GM21367 (cell line): ENCODE measurements at regions not wholly inside any gene's neighbourhood (a gene's known extent, or its start where the extent isn't known, plus 50 kb on each side); places are given as distances from the start of the nearest gene placed in this dataset.

Experiments used
- ATAC-seq: cut with Tn5 transposase; IDR thresholded peaks from one replicate; pipeline ENCODE4 v1.9.1; 2021; ENCODE audit not compliant: unreplicated experiment

- no peak for ATAC-seq
Measured at GRCh38 chr6:82720992-82721391, 344.6 kb downstream of the UBE3D start.

DNA sequence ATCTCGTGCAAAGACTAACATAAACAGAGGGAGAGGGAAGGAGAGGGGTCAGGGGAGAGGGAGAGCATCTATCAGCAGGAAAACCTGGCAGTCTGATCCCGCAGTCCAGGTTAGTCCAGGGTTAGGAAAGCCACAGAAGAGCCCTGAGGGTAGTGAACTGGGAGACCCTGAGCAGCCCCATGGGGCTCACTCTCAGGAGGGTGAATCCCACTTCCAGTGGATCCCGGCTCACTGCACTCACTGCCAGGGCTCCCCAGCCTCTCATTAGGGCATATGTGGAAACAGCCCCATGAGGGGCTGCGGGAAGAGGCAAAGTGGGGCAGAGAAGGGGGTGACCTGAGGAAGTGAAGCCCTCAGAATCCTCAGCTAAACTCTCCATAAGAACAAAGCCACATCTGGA is 329.9 kb downstream of the UBE3D start:
- ATAC-seq: no peak

DNA sequence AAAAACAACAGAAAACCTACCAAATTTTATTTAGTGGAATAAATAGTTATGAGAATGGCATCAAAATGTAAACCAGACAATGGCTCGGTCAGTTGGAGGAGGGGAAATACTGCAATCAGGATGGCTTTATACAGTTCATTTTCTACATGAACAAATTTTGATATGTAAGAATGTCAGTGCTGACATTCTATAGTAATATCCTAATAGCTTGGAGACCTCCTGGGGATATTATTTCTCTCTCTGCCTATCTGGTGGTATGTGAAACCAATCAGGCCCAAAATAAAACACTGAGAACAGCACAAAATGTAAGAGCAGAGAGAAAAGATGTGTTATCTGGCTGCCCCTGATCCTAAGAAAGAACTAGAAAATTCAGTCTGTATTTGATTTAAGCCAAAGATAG is 327.7 kb downstream of the UBE3D start:
- ATAC-seq: no peak

- ATAC-seq: no peak
Measured at GRCh38 chr6:82738773-82739172, 326.9 kb downstream of the UBE3D start.

- ATAC-seq: no peak
Measured at GRCh38 chr6:82739303-82739702, 326.3 kb downstream of the UBE3D start.

- no peak for ATAC-seq
Measured at GRCh38 chr6:82740072-82740471, 325.6 kb downstream of the UBE3D start.

DNA sequence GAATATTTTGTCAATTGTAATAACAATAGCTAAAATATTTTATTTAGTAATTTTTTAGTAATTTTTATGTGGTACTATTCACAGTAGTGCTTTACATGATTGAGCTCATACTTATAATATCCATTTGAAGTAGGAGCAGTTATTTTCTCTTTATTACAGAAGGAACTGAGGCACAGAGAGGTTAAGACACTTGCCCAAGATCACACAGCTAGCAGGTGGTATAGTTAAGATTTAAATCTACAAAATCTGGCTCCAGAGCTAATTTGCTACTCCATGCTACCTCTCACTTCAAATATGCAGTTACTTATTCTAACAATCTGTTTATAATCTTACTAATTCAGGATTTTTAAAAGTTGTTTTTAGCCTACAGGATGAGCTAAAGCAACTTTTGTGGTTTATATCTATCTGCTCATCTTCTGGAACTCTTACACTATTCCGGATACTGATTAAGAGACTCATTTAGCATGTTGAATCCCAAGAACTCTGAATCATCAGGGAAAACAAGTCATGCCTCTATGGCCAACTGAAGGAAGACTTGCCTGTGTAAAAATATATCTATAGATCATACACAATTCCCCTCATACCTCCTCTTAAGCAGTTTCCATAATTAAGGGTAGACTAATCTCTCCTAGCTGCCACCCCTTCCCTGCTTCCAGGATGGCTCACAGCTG is 324.2 kb downstream of the UBE3D start:
- no peak for ATAC-seq

GRCh38 chr6:82741996-82742385 is 323.6 kb downstream of the UBE3D start:
- no peak for ATAC-seq

- no peak for ATAC-seq
Measured at GRCh38 chr6:82744286-82745015, 321.2 kb downstream of the UBE3D start.

GRCh38 chr6:82750556-82750955 is 315.1 kb downstream of the UBE3D start:
- ATAC-seq: no peak

GRCh38 chr6:82751718-82752117 is 313.9 kb downstream of the UBE3D start:
- no peak for ATAC-seq

- ATAC-seq: no peak
Measured at GRCh38 chr6:82761674-82762345, 303.8 kb downstream of the UBE3D start.

DNA sequence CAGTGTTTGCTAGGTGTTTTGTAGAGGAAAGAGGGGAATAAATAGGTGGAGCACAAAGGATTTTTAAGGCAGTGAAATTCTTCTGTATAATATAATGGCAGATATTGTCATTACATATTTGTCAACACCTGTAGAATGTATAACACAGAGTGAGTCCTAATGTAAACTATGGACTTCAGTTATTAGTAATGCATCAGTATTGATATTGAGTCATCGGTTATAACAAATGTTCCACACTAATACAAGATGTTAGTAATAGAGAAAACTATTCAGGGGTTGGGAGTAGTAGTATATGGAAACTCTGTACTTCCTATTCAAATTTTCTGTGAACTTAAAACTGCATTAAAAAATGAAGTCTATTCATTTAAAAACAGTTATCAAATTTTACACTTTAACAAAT is 299.2 kb downstream of the UBE3D start:
- ATAC-seq: no peak

DNA sequence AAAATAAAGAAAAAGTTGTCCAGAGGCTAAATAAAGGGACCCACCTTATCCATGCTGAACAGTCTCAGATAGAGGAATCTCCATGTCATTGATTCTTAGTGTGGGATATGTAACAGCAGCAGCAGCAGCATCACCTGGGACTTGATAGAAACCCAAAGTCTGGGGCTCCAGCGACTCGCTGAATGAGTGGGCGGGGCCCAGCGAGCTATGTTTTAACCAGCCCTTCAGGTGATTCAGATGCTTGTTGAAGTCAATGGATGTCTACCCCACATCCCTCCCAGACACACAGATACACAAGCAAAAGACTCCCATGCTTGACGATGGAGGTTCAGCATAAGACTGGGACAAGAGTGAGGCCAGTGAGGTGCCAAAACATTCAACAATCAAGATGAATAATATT is 298.6 kb downstream of the UBE3D start:
- ATAC-seq: no peak

DNA sequence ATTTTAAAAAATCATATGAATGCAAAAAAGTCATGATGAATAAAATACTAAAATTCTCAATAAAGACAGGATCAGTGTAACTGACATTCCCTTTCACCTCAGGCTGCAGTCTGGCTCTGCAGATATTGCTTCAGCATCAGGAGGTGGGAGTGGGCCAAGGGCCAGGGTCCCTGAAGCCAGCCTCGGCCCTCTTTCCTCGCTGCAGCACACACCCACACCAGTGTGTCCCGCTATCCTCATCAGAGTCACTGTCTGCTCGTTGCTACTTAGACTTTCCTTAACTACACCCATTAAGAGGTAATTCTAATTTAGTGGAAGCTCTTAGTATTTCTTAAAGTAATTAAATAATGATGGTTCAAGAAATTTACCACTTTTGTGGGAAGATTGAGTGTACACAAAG is 298.2 kb downstream of the UBE3D start:
- no peak for ATAC-seq

DNA sequence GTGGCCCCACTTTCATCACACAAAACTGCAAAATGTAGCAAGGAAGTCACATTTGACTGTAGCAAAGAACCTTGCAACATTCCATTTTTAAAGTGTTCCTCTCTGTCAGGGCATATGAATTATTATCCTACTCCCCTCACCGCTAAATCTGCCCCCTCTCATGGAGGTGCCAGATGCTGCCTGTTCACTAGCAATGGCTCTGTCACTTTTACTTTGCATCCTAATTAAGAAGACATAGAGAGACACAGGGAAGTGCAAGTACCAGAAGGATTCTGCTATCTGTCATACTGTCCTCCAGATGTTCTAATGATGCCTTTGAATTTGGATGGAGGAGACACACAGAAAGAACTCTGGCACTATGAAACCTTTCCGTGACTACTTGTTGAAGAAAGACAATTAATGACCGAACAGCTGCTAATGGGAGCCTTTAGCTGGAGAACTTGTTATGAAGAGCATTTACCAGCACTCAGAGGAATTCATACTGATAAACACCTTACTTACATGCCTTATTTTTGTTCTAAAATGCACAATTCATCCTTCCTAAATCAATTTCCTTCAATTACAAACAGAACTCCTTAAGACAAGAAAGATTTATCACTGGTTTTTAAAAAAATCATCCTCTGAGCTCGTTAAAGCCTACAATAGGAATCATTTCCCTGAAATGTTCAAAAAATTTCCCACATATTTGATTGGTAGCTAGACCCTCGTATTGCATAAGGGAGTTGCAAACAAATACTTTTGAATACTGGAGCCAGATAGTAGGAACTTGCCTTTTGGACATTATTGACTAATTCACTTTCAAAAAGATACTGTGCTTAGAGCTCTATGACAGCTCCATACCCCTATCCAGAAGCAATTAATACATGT is 292.6 kb downstream of the UBE3D start:
- no peak for ATAC-seq

GRCh38 chr6:82775361-82775760 is 290.3 kb downstream of the UBE3D start:
- no peak for ATAC-seq

DNA sequence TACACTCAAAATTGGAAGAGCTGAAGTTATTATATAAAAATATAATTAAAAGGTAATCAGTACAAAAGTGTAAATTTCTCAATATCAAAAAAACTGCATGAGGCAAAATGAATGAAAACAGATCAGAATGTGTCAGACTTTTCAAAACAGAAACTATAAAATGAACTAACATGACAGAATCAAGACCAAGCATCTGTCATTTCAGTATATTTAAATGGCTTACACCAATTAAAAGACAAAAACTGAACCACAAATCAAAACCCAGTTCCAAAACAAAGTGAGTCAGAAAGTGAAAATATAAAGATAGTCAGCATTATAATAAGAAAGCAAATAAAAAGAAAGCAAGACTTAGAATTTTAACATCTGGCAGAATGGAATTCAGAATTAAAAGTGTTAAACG is 289.7 kb downstream of the UBE3D start:
- no peak for ATAC-seq

DNA sequence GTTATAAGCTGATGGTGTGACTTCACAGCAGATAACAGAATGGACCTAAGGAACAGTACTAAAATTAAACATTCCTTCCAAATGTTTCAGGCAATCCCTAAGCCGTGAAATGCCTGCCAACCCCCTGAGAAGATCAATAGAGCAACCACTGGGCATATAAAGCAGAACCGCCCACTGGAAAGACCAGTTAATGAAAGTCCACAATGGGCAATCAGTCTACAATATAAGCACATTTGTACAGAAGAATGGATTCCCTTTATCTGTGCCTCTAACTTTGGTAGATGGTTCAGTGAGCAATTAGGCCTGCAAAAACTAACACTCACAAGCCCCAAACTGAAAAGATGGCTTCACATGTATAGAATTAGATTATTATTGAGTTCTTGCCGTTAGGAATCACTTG is 286.6 kb downstream of the UBE3D start:
- ATAC-seq: no peak

- ATAC-seq: no peak
Measured at GRCh38 chr6:82780334-82780733, 285.3 kb downstream of the UBE3D start.

DNA sequence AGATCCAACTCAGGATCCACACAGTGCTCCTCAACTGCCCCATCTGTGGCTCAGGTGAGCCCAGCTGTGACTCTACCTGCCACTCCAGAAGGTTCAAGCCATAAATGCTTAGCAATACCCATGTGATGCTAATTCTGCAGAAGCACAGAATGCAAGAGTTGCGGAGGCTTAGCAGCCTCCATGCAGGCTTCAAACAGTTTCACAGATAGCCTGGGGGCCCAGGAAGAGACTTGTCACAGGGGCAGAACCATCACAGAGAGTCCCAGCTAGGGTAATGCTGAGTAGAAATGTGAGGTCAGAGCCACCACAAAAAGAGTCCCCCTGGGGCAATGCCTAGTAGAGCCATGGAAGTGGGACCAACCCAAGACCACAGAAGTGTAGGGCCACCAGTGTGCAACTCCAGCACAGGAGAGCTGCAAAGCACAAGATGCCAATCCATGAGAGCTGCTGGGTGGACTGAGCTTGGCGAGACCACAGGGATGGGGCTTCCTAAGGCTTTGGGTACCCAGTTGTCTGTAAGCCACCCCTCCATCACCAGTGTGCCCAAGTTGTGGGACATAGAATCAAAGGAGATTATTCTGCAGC is 283.9 kb downstream of the UBE3D start:
- no peak for ATAC-seq
